MM.1S (cell line): ENCODE measurements at regions not wholly inside any gene's neighbourhood (a gene's known extent, or its start where the extent isn't known, plus 50 kb on each side); places are given as distances from the start of the nearest gene placed in this dataset.

Experiments used
- EZH2 ChIP-seq: fragments of 300-600 bp; sonication (generic); optimal IDR thresholded peaks from 2 replicates; pipeline ENCODE3; 2017; ENCODE audit warnings: low read depth, mild to moderate bottlenecking, antibody characterized with exemption, low read length, mixed read lengths
- TF ChIP-seq, protein P1 (sequence below): fragments of 300-600 bp; sonication (generic); IDR thresholded peaks from 2 replicates; pipeline ENCODE4 v1.5.1; 2016; ENCODE audit warnings: antibody characterized with exemption, low read length, mixed read lengths

DNA sequence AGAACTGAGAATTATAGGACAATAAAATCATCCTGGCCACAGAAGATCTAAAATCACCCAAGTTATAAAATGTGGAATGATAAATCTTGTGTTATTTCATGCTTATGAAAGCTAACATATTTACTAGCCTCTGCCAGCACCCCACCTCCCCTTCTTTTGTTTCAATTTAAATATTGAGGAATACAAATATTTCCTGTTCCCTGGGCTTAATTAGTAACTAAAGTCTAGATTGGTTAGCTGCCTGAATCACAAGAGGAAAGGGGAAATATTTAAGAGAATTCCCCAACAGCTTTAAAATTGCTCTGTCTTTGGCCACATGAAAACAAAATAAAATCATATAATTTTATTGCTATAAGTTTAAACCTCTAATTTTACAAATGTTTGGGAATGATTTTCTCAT, 287.0 kb downstream of the PRELID2 start:
- TF ChIP-seq, protein P1, sequence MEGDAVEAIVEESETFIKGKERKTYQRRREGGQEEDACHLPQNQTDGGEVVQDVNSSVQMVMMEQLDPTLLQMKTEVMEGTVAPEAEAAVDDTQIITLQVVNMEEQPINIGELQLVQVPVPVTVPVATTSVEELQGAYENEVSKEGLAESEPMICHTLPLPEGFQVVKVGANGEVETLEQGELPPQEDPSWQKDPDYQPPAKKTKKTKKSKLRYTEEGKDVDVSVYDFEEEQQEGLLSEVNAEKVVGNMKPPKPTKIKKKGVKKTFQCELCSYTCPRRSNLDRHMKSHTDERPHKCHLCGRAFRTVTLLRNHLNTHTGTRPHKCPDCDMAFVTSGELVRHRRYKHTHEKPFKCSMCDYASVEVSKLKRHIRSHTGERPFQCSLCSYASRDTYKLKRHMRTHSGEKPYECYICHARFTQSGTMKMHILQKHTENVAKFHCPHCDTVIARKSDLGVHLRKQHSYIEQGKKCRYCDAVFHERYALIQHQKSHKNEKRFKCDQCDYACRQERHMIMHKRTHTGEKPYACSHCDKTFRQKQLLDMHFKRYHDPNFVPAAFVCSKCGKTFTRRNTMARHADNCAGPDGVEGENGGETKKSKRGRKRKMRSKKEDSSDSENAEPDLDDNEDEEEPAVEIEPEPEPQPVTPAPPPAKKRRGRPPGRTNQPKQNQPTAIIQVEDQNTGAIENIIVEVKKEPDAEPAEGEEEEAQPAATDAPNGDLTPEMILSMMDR: no peak
- TF ChIP-seq EZH2: no peak
